HG02798 (cell line): ENCODE measurements at regions not wholly inside any gene's neighbourhood (a gene's known extent, or its start where the extent isn't known, plus 50 kb on each side); places are given as distances from the start of the nearest gene placed in this dataset.
"Not testable (repeated sequence)": the region's sequence is repeated elsewhere in the genome, so short reads cannot be mapped to it uniquely, and the experiment has no call there.

Experiments
- ATAC-seq: cut with Tn5 transposase; IDR thresholded peaks from one replicate; pipeline ENCODE4 v1.9.1; 2021; ENCODE audit warnings: mild to moderate bottlenecking; ENCODE audit not compliant: unreplicated experiment, poor library complexity

GRCh38 chr1:224529844-224530243, 86.3 kb upstream of the CNIH3 start:
- ATAC-seq = no peak

- no peak for ATAC-seq
These were observed 82.6 kb upstream of the CNIH3 start for GRCh38 chr1:224533517-224533916.

- ATAC-seq = no peak
These were observed 81.4 kb upstream of the CNIH3 start for GRCh38 chr1:224534731-224535130.

- no peak for ATAC-seq
These were observed 80.5 kb upstream of the CNIH3 start for GRCh38 chr1:224535641-224536040.

GRCh38 chr1:224539971-224540370, 76.1 kb upstream of the CNIH3 start:
- no peak for ATAC-seq

- no peak for ATAC-seq
These were observed 75.6 kb upstream of the CNIH3 start for GRCh38 chr1:224540535-224540934.

GRCh38 chr1:224541072-224541790, 74.9 kb upstream of the CNIH3 start:
- ATAC-seq = no peak

- ATAC-seq = no peak
These were observed 74.1 kb upstream of the CNIH3 start for GRCh38 chr1:224541901-224542630.

GRCh38 chr1:224542783-224543440, 73.2 kb upstream of the CNIH3 start:
- no peak for ATAC-seq

- ATAC-seq = no peak
These were observed 72.7 kb upstream of the CNIH3 start for GRCh38 chr1:224543453-224543852.

- no peak for ATAC-seq
These were observed 71.6 kb upstream of the CNIH3 start for GRCh38 chr1:224544346-224545110.

- no peak for ATAC-seq
These were observed 70.5 kb upstream of the CNIH3 start for GRCh38 chr1:224545571-224545970.

GRCh38 chr1:224548676-224549075, 67.4 kb upstream of the CNIH3 start:
- no peak for ATAC-seq

GRCh38 chr1:224551189-224551588, 64.9 kb upstream of the CNIH3 start:
- ATAC-seq = not testable (repeated sequence)

GRCh38 chr1:224554056-224554455, 62.1 kb upstream of the CNIH3 start:
- no peak for ATAC-seq

GRCh38 chr1:224554620-224555259, 61.4 kb upstream of the CNIH3 start:
- no peak for ATAC-seq

- ATAC-seq = no peak
These were observed 57.2 kb upstream of the CNIH3 start for GRCh38 chr1:224558904-224559303.

GRCh38 chr1:224559981-224560728, 56.0 kb upstream of the CNIH3 start:
- no peak for ATAC-seq

- not testable (repeated sequence) for ATAC-seq
These were observed 53.2 kb upstream of the CNIH3 start for GRCh38 chr1:224562881-224563280.
